ENCODE measurements at regions not wholly inside any gene's neighbourhood (a gene's known extent, or its start where the extent isn't known, plus 50 kb on each side); places are given as distances from the start of the nearest gene placed in this dataset.

DNA sequence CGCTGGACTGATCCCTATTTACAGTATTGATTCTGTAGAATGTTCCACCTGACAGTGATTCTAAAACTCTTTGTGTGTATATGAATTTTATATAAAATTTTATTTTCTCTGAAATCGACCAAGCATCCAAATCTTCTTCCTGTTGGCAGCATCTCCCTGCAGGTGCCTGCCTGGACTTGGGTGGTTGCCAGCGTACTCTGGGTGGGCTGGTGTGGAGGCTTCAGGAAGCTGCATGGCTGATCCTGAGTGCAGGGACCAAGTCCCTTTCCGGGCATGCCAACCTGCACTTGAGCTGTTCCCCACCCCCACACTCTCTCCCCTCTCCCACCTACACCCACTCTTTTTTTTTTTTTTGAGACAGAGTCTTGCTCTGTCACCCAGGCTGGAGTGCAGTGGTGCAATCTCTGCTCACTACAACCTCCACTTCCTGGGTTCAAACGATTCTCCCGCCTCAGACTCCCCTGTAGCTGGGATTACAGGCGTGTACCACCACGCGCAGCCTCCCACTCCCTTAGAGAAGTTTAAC is 53.2 kb upstream of the ALKAL2 start:
- TF ChIP-seq, protein P1, sequence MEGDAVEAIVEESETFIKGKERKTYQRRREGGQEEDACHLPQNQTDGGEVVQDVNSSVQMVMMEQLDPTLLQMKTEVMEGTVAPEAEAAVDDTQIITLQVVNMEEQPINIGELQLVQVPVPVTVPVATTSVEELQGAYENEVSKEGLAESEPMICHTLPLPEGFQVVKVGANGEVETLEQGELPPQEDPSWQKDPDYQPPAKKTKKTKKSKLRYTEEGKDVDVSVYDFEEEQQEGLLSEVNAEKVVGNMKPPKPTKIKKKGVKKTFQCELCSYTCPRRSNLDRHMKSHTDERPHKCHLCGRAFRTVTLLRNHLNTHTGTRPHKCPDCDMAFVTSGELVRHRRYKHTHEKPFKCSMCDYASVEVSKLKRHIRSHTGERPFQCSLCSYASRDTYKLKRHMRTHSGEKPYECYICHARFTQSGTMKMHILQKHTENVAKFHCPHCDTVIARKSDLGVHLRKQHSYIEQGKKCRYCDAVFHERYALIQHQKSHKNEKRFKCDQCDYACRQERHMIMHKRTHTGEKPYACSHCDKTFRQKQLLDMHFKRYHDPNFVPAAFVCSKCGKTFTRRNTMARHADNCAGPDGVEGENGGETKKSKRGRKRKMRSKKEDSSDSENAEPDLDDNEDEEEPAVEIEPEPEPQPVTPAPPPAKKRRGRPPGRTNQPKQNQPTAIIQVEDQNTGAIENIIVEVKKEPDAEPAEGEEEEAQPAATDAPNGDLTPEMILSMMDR (IDR thresholded peaks at IDR 0.05): no peak
- TF ChIP-seq POLR2A (IDR thresholded peaks at IDR 0.05): no peak
- no peak for DNase-seq (ENCODE audit: low spot score in 2 of 2)
- intact Hi-C loops (cut with DNase I; ENCODE audit: low total_unique reads): no loop called here
- no peak overlapping the region for H3K4me3 ChIP-seq (ENCODE audit: low read depth, poor library complexity, severe bottlenecking)
- WGBS, 2 donors: 55 to 62% methylated on average over 9 of the region's 9 CpGs
